ENCODE measurements at regions not wholly inside any gene's neighbourhood (a gene's known extent, or its start where the extent isn't known, plus 50 kb on each side); places are given as distances from the start of the nearest gene placed in this dataset.

GRCh38 chr10:9735731-9736130 lies 1281.9 kb upstream of the CELF2 start:
- DNase-seq: no peak

GRCh38 chr10:9743639-9744038 lies 1274.0 kb upstream of the CELF2 start:
- DNase-seq: no peak

GRCh38 chr10:9745158-9745557 lies 1272.5 kb upstream of the CELF2 start:
- DNase-seq: no peak

DNA sequence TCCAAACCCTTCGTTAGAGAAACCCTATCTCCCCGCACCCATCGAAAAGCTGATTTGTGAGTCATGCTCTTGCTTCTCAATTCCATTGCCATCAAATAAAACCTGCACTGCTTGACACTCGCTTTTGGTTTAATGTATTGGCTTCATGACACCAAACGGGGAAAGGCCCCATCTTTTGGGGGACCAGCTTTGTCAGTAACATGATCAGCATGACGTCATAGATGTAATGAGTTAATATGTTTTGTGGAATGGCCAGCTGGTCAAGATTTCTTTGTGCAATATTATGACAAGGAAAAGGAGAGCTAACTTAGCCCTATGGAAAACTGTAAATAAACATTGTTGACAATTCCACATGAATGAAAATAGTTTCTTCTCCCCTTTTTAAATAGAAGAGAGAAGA lies 1260.5 kb upstream of the CELF2 start:
- DNase-seq: no peak

DNA sequence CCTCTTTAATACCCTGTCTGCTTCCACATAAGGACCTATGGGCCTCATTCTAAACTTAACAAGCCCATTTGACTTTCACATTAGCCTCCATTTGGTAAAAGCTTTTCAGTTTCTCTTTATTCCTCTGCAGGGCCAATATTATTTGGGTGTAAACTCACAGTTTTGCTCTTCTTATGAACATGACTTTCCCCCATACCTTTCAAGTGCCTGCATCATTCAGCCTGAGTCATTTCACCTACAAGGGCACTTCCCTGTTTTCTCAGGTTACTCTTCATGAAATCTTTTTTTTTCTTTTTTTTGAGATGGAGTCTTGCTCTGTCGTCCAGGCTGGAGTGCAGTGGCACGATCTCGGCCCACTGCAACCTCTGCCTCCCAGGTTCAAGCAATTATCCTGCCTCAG lies 1258.1 kb upstream of the CELF2 start:
- no peak for DNase-seq

GRCh38 chr10:9762966-9763656 lies 1254.6 kb upstream of the CELF2 start:
- peak; percentile 41 for DNase-seq

- no peak for DNase-seq
These were observed 1250.9 kb upstream of the CELF2 start for GRCh38 chr10:9766762-9767161.

- DNase-seq: no peak
These were observed 1236.0 kb upstream of the CELF2 start for GRCh38 chr10:9781666-9782065.

DNA sequence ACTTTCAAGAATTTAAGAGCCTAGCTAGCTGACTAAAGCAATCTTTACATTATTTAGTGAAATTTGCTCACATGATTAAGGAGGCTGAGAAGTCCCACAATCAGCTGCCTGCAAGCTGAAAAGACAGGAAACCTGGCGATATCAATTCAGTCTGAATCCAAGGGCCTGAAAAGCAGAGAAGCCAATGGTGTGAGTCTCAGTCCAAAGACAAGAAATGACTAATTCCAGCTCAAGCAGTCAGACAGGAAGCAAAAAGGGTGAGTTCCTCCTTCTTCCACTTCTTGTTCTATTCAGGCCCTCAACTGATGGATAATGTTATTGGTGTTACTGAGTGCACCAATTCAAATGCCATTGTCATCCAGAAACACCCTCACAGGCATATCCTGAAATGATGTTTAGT lies 1231.6 kb upstream of the CELF2 start:
- no peak for DNase-seq

GRCh38 chr10:9786576-9786975 lies 1231.1 kb upstream of the CELF2 start:
- no peak for DNase-seq

DNA sequence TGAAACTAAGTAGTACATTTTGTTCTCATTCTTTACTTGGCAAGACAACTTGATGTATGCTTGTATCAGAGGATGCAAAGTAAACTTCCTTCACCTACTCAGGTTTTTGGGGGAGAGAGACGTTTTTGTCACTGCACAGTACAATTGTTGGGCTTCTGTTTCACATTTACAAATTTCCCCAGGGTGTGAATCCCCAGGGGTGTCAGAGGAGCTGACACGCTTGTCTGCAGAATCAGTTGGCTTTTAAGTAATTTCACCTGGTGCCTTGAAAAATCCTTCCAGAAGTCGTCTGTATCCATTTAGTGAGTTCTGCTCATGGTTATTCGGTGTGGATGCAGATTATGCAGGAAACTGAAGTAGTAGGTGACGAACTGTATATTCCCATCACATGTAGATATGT lies 1227.7 kb upstream of the CELF2 start:
- DNase-seq: no peak

DNA sequence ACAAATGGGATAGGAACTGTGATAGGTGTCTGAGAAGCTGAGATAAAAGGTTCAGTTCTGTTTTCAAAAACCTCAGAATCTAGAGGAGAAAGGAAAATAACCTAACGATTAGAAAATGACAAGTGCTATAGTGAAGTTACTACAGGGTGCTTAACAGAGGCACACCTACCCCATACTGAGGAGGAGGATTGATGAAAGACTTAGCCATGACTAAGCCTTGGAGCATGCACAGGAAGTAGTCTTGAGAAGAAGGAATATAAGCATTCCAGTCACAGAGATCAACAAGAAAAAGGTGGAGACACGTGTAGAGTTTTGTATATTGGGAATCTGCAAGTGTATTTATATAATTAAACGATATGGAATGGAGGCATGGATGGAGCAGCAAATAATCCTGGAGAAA lies 1225.5 kb upstream of the CELF2 start:
- DNase-seq: no peak

DNA sequence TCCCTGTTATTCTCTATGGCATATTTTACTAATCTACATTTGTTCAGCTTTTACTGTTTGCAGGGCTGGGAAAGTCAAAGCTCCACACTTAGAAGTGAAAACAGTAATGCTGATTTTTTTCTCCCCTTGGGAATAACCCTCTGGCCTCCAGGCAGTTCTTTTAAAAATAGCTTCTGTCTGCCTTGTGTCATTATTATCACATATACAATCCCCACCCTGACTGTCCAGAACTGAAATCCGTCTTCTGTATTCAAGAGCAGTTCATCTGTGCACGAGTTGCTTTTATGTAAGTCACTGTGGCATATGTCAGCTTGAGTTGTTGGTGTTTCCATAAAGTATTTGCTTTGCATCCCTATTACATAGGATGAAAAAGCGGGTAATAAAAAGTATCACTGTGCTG lies 1221.1 kb upstream of the CELF2 start:
- DNase-seq: no peak

GRCh38 chr10:9800011-9800410 lies 1217.7 kb upstream of the CELF2 start:
- no peak for DNase-seq

GRCh38 chr10:9800571-9800970 lies 1217.1 kb upstream of the CELF2 start:
- DNase-seq: no peak

- DNase-seq: no peak
These were observed 1209.8 kb upstream of the CELF2 start for GRCh38 chr10:9807846-9808245.

DNA sequence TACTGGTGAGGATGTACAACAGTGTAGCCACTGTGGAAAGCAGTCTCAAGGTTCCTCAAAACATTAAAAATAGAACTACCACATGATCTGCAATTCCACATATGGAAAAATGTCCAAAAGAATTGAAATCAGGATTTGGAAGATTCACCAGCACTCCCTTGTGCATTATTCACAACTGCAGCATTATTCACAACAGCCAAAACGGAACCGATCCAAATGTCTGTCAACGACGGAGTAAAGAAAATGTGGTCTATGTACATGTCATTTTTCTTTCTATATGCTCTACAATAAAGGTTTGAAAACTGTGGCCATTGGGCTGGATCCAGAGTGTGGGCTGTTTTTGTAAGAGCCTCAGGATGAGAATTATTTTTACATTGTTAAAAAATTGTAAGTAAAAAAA lies 1206.1 kb upstream of the CELF2 start:
- DNase-seq: no peak

- DNase-seq: peak; percentile 3
These were observed 1203.3 kb upstream of the CELF2 start for GRCh38 chr10:9814285-9814864.

- DNase-seq: no peak
These were observed 1197.7 kb upstream of the CELF2 start for GRCh38 chr10:9819756-9820494.

DNA sequence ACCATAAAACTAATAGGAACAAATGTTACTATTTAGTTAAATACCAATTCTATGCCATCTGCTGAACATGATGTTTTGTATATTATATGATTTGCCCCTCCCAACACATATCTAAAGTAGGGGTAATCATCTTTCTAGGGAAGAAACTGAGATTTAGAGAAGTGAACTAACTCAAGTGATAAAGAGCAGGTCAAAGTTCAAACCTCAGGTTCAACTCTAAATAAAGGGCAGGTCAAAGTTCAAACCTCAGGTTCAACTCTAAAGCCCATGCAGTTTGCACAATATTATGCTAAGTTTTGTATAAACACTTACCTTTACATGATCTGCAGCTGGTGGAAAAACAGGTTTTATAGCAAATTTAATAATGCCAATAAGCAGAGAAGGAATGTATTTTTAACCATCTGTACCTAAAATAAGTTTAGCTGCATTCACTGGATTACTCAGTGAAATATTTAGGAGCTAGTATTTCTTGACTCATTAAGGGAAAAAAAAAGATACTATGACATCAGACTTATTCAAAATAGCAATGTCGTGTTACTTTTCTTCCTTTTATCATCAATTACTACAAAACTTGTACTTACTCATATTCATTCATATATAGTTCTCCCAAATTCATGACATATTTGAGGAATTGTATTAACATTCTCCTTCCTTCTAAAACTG lies 1194.3 kb upstream of the CELF2 start:
- no peak for DNase-seq

- DNase-seq: no peak
These were observed 1193.0 kb upstream of the CELF2 start for GRCh38 chr10:9824631-9825071.

DNA sequence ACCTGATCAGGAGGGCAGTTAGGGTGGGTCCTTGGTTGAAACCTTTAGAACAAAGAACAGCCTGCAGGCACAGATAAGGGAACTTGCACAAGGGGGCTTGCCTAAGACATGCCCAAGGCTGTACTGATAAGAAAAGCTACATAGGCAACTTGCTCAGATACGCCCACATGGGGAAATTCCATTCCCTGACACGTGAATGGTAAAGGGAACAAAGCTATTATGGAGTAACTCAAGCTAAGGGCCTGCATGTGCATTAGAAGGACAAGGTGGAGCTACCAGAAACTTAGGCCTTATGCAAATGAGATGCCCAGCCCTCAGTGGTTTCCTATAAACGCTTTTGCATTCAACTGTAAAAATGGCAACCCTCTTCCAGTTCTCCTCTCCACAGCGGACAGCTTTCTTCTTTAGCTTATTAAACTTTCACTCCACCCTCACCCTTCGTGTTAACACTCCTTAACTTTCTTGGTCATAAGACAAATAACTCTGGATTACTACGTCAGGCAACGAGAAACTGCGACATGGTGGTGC lies 1192.1 kb upstream of the CELF2 start:
- no peak for DNase-seq

- no peak for DNase-seq
These were observed 1189.6 kb upstream of the CELF2 start for GRCh38 chr10:9828110-9828509.
